NCI-H460 (cell line): ENCODE measurements at regions not wholly inside any gene's neighbourhood (a gene's known extent, or its start where the extent isn't known, plus 50 kb on each side); places are given as distances from the start of the nearest gene placed in this dataset.
"Not testable (repeated sequence)": the region's sequence is repeated elsewhere in the genome, so short reads cannot be mapped to it uniquely, and the experiment has no call there.

Source experiments
- DNase-seq: peaks from one replicate; pipeline ENCODE4 v3.0.0-alpha.2; 2016; ENCODE audit warnings: low read depth; ENCODE audit errors: extremely low read depth

DNA sequence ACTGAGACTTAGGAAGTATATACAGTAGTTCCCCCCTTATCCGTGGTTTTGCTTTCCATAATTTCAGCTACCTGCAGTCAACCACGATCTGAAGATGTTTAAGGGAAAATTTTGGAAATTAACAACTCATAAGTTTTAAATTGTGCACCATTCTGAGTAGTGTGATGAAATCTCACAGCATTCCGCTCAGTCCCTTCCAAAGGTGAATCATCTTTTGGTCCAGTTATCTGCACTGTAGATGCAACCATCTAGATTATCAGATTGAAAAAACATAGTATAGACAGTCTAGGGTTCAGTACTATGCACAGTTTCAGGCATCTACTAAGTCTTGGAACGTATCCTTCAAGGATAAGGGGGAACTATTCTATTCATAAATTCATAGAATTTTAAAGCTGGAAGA, 109.0 kb downstream of the ANXA3 start:
- no peak for DNase-seq

DNA sequence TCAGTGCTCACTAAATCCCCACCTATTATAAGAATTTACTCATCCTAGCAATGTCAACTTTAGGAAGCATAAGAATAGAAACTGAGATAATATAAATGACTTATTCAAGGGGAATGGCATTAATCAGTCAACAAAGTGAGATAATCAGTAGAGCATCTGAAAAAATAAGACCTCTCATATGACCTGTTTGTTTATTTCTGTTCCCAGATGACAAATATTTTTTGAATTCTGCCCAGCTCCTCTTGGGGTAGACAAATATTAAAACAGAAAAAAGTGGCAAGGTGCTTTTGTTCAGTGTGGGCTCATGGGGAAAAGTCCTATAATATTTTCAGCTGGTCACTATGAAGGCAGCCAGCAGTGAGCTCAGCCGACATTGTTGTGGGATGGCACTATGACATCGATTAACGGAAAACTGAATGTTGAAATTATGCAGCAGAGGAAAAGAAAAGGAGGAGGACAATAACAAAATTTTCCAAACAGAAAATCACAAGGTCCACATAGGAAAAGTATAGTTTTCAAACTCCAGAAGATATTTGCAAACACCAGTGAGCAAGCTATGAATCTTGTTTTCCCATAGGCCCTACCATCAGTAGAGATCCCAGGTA, 109.6 kb downstream of the ANXA3 start:
- no peak for DNase-seq

DNA sequence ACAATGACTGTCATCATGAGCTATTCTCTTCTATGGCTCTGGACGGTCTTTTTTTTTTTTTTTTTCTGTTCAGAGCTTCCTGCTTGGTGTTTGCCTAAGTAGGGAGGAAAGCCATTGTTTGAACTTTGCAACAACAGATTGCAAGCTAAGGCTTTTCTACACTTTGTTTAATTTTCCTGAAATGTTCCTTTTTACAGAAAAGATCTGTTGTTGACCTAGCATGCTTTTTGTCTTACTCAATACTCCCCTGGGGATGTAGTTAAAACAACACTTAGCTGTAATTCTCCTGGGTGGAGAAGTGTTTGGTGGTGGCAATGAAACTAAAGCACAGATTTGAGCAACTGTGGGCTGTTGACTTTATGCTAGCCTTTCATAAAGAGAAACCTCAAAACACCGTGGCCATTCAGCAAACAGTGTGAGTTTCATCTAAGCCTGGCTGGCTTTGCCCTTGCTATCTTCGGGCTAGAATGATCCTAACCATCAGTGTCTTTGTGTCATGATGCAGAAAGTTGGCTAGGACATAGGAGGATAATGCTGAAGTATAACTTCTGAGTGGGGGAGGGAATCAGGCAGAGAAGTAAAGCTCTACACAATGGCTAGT, 110.5 kb downstream of the ANXA3 start:
- DNase-seq = peak; percentile 15

DNA sequence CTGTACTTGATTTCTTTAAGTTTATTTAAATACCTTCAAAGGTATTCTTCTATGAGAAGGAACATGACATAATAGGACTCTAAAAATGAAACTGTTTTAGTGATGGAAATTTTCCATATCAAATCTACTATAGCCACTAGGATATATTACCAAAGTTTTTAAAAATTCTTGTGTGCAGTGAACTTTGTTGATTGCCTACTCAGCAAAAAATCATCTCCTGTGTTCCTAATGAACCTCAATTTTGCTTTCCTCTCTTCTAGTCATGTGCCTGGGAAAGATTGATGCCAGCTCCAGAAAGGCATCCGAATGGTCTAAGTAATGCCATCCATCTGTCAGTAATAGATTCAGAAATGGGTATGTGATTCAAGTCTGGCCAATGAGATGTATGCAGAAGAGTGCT, 111.1 kb downstream of the ANXA3 start:
- DNase-seq = no peak

DNA sequence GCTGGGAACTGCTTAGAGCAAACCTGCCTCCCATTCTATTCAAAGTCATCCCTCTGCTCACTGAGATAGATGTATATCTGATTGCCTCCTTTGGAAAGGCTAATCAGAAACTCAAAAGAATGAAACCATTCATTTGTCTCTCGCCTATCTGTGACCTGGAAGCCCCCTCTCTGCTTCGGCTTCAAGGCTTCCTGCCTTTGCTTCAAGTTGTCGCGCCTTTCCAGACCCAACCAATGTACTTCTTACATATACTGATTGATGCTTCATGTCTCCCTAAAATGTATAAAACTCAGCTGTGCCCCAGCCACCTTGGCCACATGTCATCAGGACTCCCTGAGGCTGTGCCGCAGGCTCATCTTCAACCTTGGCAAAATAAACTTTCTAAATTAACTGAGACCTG, 111.9 kb upstream of the BMP2K start:
- DNase-seq = not testable (repeated sequence)

DNA sequence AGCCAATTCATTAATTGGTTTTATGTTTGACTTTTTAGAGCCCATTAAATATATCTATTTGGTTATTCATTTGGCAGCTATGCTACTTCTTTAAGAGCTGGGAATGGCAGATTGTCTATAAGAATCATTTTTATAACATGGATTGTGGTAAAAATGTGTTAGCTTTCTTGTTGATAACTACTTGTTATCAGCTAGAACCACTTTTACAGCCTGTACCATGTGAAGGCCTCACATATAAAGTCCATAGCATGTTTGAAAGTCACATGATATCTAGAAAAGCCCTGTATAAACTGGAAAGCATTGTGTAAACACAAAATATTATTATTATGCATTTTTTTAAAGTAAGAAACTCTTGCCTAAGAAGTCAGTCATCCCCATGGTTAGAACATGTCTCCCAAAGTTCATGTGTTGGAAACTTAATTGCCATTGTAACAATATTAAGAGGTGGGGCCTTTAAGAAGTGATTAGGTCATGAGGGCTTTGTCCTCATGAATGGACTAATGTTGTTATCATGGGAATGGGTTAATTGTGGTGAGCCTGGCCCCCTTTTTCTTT, 110.9 kb upstream of the BMP2K start:
- no peak for DNase-seq

DNA sequence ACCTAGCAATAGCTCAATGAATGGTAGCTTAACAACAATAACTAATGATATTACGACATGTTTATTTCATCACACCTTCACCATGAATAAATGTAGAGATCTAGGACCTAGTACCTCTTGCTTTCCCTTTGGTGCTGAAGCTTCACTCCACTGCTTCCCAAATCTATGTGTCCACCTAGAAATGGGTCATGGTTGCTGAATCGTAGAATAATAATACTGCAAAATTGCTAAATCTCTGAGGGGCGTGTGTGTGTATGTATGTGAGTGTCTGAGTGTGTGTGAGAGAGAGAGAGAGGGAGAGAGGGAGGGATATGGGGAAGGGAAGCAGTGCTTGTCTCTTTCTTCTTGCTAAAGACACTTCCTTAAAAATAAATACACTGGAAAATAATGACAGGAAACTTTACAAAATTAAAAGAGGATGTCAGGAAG, 109.3 kb upstream of the BMP2K start:
- no peak for DNase-seq

DNA sequence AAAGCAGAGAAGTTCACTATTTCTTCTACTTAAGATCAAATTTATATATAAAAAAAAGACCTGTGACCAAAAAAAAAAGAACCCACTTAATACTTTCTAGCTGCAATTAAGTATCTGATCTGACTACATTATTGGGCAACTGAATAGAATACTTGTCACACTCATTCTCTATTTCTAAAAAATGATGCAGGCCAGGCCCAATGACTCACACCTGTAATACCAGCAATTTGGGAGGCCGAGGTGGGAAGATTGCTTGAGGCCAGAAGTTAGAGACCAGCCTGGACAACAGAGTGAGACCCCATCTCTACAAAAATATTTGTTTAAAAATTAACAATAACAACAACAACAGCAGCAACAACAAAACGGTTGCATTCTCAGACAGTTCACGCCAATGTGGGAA, 108.8 kb upstream of the BMP2K start:
- DNase-seq = no peak

DNA sequence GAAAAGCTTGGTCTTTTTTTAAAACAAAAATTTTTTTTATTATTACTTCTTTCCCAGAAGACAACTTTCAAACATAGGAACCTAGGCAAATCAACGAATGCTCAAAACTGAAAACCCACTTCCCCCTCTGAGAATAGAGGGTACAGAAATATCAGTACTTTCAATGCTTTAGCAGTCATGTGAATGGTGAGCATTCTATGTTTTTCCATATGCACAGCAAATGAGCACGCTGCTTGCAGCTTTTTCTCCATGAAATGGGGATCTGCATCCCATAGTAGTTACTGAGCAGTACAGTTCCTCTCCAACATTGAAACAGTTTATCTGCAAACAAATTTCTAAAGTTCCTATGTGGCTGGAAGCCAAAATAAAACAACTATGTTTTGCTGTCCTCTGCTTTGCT, 108.4 kb upstream of the BMP2K start:
- DNase-seq = no peak

DNA sequence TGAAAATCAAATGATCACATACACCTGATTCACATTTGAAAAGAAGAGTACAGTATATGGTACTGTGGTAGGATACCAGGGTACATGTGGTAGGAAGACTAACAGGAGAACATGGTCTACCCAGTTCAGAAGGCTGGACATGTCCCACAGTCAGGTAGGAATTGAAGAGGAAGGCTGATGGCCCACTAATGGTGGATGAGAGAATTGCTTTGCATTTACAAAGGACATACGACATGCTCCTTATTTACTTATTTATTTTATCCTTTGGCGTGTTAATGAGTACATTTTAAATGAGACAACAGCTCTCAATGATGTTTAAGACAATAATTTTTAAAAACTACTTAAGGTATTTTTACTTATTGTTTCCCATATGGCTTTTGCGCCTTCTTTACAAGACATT, 106.7 kb upstream of the BMP2K start:
- no peak for DNase-seq

DNA sequence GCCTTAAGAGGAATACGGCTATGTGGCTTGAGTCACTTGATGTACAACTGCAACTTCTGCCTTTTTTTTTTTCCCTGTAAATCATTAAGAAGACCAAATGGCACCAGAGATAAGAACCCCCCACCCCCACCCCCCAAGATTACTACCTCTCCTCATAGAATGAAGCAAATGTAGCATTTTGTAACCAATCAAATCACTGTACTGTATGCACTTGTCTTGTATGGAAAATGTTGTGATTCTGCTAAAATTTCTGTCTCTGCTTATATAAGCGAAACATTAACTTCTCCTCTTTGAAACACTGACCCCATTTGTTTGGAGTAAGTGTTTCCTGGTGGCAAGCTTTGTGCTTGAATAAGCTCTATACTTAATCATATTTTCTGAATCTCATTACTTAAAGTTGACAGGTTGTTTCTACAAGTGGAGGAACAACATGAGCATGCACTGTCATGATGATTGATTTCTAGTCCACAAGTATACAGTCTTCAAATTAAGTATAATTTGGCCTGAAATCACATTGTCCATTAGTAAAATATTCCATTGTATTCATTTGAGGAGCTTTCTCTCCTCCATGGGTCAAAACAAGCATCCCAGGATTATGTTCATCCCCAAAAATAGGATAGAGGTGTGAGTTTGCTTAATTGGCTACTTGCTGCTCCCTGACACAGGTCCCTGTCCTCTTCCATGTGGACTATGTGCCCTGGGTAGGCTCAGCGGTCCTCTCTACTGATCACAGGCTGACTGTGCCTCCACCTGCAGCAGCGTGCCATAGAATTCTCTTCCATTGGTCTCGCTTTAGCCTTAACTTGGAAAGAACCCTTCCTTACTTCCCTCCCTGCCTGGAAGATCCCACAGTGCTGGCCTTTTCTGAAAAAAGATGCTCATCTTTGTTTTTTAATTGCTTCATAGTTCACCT, 104.0 kb upstream of the BMP2K start:
- no peak for DNase-seq

DNA sequence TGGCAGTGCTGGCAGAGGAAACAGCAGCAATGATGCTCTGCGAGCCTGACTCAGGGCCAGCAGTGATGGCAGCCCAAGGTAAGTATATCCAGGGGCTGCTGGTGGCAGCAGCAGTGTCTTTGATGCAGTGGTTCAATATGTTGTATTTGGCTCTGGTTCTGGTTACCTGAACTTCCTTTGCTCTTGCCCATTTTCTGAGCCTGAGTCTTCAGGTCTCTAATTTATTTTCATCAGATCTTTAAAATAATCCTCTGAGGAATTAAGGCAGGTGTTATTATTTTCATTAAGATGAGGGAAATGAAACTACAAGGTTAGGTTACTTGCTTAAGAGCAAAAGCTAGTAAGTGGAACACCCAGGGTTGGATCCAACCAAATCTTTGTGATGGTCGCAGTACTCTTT, 102.8 kb upstream of the BMP2K start:
- DNase-seq = no peak

DNA sequence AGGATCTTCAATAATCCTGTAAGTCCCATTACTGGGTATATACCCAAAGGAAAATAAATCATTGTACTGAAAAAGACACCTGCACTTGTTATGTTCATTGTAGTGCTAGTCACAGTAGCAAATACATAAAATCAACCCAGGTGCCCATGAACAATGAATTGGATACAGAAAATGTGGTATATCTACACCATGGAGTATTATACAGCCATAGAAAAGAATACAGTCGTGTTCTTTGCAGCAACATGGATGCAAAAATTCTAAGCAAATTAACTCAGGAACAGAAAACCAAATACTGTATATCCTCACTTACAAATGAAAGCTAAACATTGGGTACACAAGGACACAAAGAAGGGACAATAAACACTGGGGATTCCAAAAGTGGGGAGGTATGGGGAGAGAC, 100.8 kb upstream of the BMP2K start:
- no peak for DNase-seq

DNA sequence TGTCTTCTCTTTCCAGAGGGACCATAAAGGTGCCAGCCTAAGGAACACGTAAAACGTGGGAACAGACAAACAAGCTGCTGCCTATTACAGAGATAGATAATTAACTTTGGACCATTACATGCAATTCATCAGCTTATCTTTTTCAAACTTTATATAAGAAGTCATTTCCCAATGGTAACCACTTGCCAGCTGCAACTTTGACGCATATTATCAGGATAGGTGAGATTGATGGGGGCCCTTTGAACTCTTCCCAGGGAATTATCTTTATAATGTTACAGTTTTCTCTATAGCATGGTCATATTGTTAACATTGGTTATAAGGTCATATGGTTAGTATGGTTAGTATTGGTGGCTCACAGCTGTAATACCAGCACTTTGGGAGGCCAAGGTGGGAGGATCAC, 94.1 kb upstream of the BMP2K start:
- no peak for DNase-seq

DNA sequence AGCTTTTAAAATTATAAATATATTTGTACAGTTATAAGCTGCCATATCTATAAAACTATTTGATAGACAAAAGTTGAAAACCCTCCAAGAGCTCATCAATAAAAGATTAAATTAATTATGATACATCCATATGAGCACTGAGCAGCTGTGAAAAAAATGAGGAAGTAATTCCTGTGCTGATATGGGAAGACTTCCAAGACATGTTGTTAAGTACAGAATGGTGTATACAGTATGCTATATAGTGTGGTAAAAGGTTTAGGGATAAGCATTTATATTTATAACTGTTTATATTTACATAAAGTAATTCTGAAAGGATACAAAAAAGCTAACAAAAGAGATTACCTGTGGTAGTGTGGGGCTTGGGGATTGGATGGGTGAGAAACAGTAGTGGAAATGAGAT, 92.8 kb upstream of the BMP2K start:
- no peak for DNase-seq

DNA sequence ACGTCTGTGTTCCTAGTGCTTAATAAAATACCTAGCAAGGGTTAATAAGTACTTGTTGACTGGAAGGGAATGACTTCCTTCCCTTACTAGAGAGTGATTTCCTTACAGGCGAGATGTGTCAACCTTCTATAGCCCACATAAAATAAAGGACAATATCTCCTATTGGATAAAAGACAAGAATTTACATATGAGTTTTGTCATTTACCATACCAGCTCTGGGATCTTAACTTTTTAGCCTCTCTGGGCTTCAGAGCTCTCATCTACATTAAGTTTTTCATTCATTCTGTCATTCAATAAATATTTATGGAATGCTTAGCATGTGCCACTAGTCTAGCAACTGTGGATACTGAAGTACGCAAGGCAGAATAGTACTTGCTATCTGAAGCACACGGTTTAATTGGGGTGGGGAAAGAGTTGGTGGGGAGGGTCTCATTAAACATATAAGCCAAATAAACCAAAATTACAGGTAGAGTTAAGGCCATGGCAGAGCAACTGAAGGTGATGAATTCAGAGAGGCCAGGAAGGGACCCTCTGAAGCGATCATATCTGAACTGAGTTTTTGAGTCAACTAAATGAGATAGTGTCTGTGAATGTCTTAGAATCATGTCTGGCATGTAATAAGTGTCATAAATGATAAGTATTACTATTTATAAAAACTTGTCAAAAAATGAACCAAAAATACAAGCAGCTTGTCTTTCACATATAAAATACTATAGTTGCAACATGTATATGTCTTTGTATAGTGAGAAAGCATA, 91.6 kb upstream of the BMP2K start:
- DNase-seq = no peak

DNA sequence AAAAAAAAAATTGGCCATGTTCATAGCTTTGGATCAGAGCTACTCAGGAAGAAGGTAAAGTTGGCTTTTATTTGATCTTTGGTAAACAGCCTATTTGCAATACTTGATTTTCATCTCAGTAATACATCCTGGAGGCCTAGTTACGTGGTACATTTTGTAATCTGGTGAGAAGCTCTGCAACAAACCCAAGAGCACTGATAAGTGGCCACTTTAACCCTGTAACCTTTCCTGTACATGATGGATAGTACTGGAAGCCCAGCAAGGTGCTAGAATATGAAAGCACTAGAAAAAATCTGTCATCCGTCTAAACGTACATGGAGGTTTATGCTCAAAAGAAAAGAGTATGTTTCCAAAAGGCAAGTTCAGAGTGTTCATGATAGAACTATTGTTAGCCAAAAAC, 88.3 kb upstream of the BMP2K start:
- no peak for DNase-seq

DNA sequence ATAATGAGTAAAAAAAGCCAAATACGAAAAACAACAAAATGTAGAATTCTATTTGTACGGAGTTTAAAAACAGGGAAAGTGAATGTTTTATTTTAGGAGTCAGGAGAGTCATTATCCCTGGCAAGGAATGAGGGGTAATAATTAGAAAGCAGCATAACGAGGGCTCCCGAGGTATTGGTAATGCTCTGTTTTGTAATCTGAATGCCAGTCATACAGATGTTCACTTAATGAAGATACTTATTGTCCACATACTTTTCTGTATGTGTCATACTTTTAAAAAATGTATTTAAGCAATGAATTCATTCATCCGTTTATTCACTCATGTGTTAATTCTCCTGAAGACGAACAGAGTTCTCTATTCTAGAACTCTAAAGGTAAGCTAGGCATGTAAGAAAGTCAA, 87.8 kb upstream of the BMP2K start:
- no peak for DNase-seq

DNA sequence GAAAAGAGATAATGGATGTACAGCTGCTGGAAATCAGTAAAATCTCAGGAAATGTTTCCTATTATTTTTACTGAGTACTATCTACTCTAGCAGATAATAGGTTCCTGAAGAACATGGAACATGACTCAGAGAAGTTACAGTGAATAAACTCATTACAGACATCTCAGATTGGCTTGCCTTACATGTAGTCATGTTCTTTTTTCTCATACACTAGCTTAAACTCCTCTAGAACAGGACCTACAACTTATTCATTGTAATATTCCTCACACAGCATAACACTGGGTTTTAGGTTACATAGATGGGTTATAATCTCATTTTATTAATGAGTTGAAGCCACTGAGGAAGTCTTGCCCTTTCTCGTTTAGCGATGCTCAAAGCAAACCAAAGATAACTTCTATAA, 86.9 kb upstream of the BMP2K start:
- DNase-seq = no peak

DNA sequence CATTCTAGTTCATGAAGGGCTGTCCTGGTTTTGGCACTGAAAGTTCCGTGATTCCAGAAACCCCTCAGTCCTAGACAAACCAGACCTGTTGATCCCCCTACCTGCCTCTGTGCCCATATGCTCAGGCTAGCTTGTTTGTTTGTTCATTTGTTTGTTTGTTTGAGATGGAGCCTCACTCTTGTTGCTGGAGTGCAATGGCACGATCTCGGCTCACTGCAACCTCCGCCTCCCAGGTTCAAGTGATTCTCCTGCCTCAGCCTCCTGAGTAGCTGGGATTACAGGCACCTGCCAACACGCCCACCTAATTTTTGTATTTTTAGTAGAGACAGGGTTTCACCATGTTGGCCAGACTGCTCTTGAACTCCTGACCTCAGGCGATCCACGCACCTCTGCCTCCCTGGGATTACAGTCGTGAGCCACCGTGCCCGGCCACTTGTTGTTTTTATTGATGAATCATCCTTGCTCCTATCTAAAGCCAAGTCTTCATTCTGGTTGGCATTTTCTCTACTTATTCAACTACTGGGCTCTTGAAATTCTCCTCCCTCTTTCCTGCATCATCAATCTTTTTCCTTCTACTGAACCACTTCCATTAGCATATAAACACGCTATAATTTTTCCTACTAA, 86.3 kb upstream of the BMP2K start:
- DNase-seq = no peak

DNA sequence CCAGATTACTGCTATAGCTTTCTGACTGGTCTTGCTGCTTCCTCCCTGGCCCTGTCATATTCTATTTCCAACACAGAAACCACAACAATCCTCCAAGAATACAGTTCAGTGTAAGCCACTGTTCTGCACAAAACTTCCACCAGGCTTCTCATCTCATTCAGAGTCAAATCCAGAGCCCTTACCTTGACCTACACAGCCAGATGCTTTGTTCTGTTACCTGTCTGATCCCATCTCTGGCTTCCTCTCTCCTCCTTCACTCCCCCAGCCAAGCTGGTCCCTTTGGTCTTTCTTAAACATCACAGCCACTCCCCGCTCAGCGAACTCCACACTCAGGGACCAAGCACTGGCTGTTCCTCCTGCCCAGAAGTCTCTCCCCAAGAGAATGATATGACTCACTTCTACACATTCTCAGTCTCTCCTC, 84.8 kb upstream of the BMP2K start:
- DNase-seq = no peak
